T-helper 17 cell (primary cell): ENCODE measurements at regions not wholly inside any gene's neighbourhood (a gene's known extent, or its start where the extent isn't known, plus 50 kb on each side); places are given as distances from the start of the nearest gene placed in this dataset.

Experiments
- ATAC-seq: fragments of 150-1000 bp; cut with Tn5 transposase; 2 replicates; pipeline ENCODE4 v1.10.0; 2021; ENCODE audit warnings: mild to moderate bottlenecking, moderate library complexity
- DNase-seq, 3 donors: peaks; one replicate each; pipeline versions ENCODE4 v3.0.0 to v3.0.0-alpha.2; 2020 to 2021
- H3K9me3 ChIP-seq: one replicate; pipeline ENCODE4 v1.7.0; 2013; ENCODE audit warnings: low read length, mild to moderate bottlenecking; ENCODE audit not compliant: control insufficient read depth, poor library complexity, severe bottlenecking
- H3K27ac Mint-ChIP-seq: one replicate; pipeline ENCODE4 v1.8.0; 2022; ENCODE audit warnings: mild to moderate bottlenecking, moderate library complexity, mixed read lengths
- H3K27me3 Mint-ChIP-seq: one replicate; pipeline ENCODE4 v1.8.0; 2022; ENCODE audit warnings: mixed read lengths
- H3K36me3 Mint-ChIP-seq: one replicate; pipeline ENCODE4 v1.8.0; 2022; ENCODE audit warnings: low read depth, mixed read lengths
- H3K4me1 Mint-ChIP-seq: one replicate; pipeline ENCODE4 v1.8.0; 2022; ENCODE audit warnings: mild to moderate bottlenecking, mixed read lengths
- H3K4me3 Mint-ChIP-seq: one replicate; pipeline ENCODE4 v1.8.0; 2022; ENCODE audit warnings: mild to moderate bottlenecking, moderate library complexity, mixed read lengths

DNA sequence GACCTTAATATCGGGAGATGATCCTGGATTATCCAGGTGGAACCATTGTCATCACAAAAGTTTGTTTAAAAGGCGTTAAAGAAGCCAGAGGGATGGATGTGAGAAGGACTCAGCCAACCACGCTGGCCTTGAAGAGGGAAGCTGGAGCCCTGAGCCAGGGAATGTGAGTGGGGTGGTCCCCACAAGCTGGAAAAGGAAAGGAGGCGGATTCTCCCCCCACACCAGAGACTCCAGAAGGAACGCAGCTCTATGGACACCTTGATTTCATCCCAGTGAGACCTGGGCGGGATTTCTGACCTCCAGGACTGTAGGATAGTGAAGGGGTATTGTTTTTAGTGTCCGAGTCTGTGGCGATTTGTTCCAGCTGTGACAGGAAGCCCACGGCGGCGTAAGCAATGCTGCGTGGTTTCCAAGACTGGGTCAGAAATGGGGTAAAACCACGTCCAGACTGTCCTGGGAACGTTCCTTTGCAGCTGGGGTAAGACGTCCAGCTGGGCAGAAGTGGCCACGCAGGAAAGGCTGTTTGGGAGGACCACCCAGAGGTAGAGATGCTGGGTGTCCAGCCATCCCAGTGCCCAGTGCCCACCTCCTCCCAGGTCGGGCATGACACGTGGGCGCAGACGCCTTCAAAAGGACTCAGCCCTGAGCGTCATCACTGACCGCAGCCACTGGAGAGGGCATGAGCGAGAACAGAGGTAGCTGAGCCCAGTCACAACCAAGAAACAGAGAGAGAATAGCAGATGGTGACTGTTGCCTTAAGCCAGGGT is 125.4 kb upstream of the USP29 start:
- Mint-ChIP-seq H3K36me3 (peaks cover 5% of the 10 kb centered on the region), H3K4me3 (no peak overlapping the region), H3K4me1 (no peaks in the 10 kb centered on the region), H3K27ac (no peak overlapping the region), H3K27me3 (no peaks in the 10 kb centered on the region)
- no peak for ATAC-seq
- no peak for DNase-seq
- no peaks in the 10 kb centered on the region for H3K9me3 ChIP-seq

DNA sequence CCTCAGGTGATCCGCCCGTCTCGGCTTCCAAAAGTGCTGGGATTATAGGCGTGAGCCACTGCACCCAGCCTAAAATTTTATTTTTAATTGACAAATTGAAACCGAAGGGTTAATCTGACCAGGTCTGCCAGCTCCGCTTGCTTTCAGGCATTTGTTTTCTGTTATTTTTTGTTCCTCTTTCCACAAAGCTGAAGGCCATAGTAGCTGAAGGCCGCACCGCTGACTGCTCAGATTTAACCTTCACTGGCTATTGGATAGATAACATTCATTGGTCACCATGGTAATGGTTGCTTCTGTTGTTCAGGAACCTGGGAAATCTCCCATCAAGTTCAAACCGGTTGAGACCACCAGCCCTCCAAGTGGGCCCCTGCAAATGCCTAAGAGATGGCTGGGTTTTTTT is 124.5 kb upstream of the USP29 start:
- Mint-ChIP-seq H3K36me3 (peaks cover 5% of the 10 kb centered on the region), H3K27ac (no peak overlapping the region), H3K4me1 (no peaks in the 10 kb centered on the region), H3K4me3 (no peak overlapping the region), H3K27me3 (no peaks in the 10 kb centered on the region)
- ATAC-seq, result no peak
- DNase-seq, result no peak
- H3K9me3 ChIP-seq, result no peaks in the 10 kb centered on the region

GRCh38 chr19:57002195-57002601 is 117.6 kb upstream of the USP29 start:
- H3K27me3 Mint-ChIP-seq, result no peaks in the 10 kb centered on the region
- DNase-seq (no peak), ATAC-seq (no peak)
- no peaks in the 10 kb centered on the region for H3K4me1 Mint-ChIP-seq
- no peak overlapping the region for H3K27ac Mint-ChIP-seq
- no peak overlapping the region for H3K4me3 Mint-ChIP-seq
- no peaks in the 10 kb centered on the region for H3K9me3 ChIP-seq
- H3K36me3 Mint-ChIP-seq, result no peaks in the 10 kb centered on the region

- Mint-ChIP-seq H3K4me1 (no peaks in the 10 kb centered on the region), H3K4me3 (no peak overlapping the region), H3K36me3 (no peaks in the 10 kb centered on the region), H3K27me3 (no peaks in the 10 kb centered on the region), H3K27ac (no peak overlapping the region)
- H3K9me3 ChIP-seq, result no peaks in the 10 kb centered on the region
- DNase-seq (no peak), ATAC-seq (no peak)
These were observed 117.1 kb upstream of the USP29 start for GRCh38 chr19:57002710-57003109.

GRCh38 chr19:57004418-57004817 is 115.4 kb upstream of the USP29 start:
- Mint-ChIP-seq H3K36me3 (no peaks in the 10 kb centered on the region), H3K4me3 (no peak overlapping the region), H3K4me1 (no peaks in the 10 kb centered on the region), H3K27me3 (no peaks in the 10 kb centered on the region), H3K27ac (no peak overlapping the region)
- no peaks in the 10 kb centered on the region for H3K9me3 ChIP-seq
- ATAC-seq (no peak), DNase-seq (no peak)

DNA sequence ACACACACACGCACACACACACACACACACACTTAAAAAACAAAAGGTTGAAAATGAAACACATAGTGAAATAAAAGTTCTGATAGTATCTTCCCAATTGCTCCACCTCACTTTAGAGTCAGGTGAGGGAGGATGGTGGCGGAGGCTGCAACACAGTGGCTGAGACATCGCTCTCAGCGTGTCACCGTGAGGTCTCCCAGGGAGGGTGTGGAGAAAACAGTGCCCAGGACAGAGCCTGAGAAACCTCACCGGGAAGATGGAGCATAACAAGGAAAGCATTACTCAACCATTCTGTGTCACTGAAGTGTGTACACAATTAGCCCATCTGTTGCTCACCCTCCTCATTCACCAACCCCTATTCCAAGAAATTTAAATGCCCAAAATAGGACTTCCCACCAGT is 111.4 kb upstream of the USP29 start:
- peaks cover 5% of the 10 kb centered on the region for H3K9me3 ChIP-seq
- H3K27me3 Mint-ChIP-seq, result no peaks in the 10 kb centered on the region
- H3K36me3 Mint-ChIP-seq, result no peaks in the 10 kb centered on the region
- no peaks in the 10 kb centered on the region for H3K4me1 Mint-ChIP-seq
- no peak for ATAC-seq
- H3K4me3 Mint-ChIP-seq, result no peak overlapping the region
- no peak overlapping the region for H3K27ac Mint-ChIP-seq
- DNase-seq, result no peak

DNA sequence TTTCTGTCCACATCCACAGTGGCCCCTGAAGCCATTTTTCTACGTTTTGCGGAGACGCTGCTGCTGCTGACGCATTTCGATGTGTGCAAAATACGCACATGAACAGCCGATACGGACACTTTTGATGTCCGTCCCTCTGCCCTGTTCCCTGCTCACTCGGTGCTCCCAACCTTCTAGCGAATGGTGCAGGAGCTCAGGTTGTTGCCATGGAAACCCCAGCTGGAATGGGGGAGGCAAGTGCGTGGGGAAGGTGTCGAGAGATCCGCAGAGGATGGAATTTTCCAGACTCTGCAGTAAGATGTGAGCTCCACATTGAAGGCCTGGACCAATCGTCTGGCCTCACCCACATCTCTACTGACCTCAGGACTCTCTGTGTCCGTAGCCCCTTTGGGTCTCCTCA is 109.2 kb upstream of the USP29 start:
- no peak overlapping the region for H3K27ac Mint-ChIP-seq
- H3K27me3 Mint-ChIP-seq, result no peaks in the 10 kb centered on the region
- H3K4me3 Mint-ChIP-seq, result no peak overlapping the region
- DNase-seq (no peak), ATAC-seq (no peak)
- no peaks in the 10 kb centered on the region for H3K4me1 Mint-ChIP-seq
- H3K36me3 Mint-ChIP-seq, result no peaks in the 10 kb centered on the region
- H3K9me3 ChIP-seq, result peaks cover 5% of the 10 kb centered on the region

DNA sequence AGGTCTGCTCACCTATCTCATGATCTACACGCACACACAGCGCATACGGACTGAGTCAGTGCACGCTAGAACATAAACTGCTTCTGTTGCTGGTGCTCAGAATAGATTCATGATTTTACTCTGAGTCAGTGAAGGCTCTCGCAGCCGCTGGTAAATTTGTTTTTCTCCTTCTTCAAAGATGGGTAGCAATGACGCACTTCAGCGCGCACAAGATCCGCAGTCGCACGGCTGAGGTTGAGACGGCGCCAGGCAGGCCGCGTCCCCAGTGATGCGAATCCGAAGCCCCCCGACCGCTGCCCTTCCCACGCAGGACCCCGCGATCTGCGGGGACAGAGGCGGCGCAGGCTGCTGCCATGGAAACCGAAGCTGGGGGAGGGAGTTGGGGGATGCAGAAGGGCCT is 103.7 kb upstream of the USP29 start:
- H3K9me3 ChIP-seq, result peaks cover 6% of the 10 kb centered on the region
- Mint-ChIP-seq H3K36me3 (peaks cover 2% of the 10 kb centered on the region), H3K27me3 (no peaks in the 10 kb centered on the region), H3K4me1 (no peaks in the 10 kb centered on the region), H3K4me3 (no peak overlapping the region), H3K27ac (no peak overlapping the region)
- DNase-seq (no peak), ATAC-seq (no peak)

- H3K27me3 Mint-ChIP-seq, result no peaks in the 10 kb centered on the region
- no peak for ATAC-seq
- DNase-seq, result no peak
- H3K4me1 Mint-ChIP-seq, result no peaks in the 10 kb centered on the region
- no peak overlapping the region for H3K27ac Mint-ChIP-seq
- no peak overlapping the region for H3K4me3 Mint-ChIP-seq
- peaks cover 2% of the 10 kb centered on the region for H3K36me3 Mint-ChIP-seq
- H3K9me3 ChIP-seq, result peaks cover 6% of the 10 kb centered on the region
These were observed 103.3 kb upstream of the USP29 start for GRCh38 chr19:57016491-57016890.

GRCh38 chr19:57025491-57025890 is 94.3 kb upstream of the USP29 start:
- H3K9me3 ChIP-seq, result no peaks in the 10 kb centered on the region
- no peak for ATAC-seq
- Mint-ChIP-seq H3K27ac (no peak overlapping the region), H3K36me3 (no peaks in the 10 kb centered on the region), H3K4me1 (no peaks in the 10 kb centered on the region), H3K4me3 (no peak overlapping the region), H3K27me3 (no peaks in the 10 kb centered on the region)
- DNase-seq, result no peak

- Mint-ChIP-seq H3K4me1 (no peaks in the 10 kb centered on the region), H3K27me3 (no peaks in the 10 kb centered on the region), H3K27ac (no peak overlapping the region), H3K36me3 (no peaks in the 10 kb centered on the region), H3K4me3 (no peak overlapping the region)
- no peaks in the 10 kb centered on the region for H3K9me3 ChIP-seq
- ATAC-seq (no peak), DNase-seq (no peak)
These were observed 93.3 kb upstream of the USP29 start for GRCh38 chr19:57026476-57026875.

- H3K27me3 Mint-ChIP-seq, result no peaks in the 10 kb centered on the region
- no peak overlapping the region for H3K4me3 Mint-ChIP-seq
- ATAC-seq, result no peak
- no peaks in the 10 kb centered on the region for H3K4me1 Mint-ChIP-seq
- no peak for DNase-seq
- no peak overlapping the region for H3K27ac Mint-ChIP-seq
- no peaks in the 10 kb centered on the region for H3K9me3 ChIP-seq
- H3K36me3 Mint-ChIP-seq, result no peaks in the 10 kb centered on the region
These were observed 92.4 kb upstream of the USP29 start for GRCh38 chr19:57027360-57027759.

GRCh38 chr19:57028804-57029525 is 90.8 kb upstream of the USP29 start:
- no peak overlapping the region for H3K4me3 Mint-ChIP-seq
- DNase-seq (no peak), ATAC-seq (no peak)
- no peak overlapping the region for H3K27ac Mint-ChIP-seq
- H3K9me3 ChIP-seq, result no peaks in the 10 kb centered on the region
- no peaks in the 10 kb centered on the region for H3K4me1 Mint-ChIP-seq
- H3K36me3 Mint-ChIP-seq, result no peaks in the 10 kb centered on the region
- no peaks in the 10 kb centered on the region for H3K27me3 Mint-ChIP-seq

GRCh38 chr19:57031106-57031505 is 88.7 kb upstream of the USP29 start:
- Mint-ChIP-seq H3K27me3 (no peaks in the 10 kb centered on the region), H3K27ac (no peak overlapping the region), H3K4me1 (no peaks in the 10 kb centered on the region), H3K36me3 (no peaks in the 10 kb centered on the region), H3K4me3 (no peak overlapping the region)
- ATAC-seq, result no peak
- DNase-seq, result no peak
- H3K9me3 ChIP-seq, result no peaks in the 10 kb centered on the region
